ENCODE measurements at regions not wholly inside any gene's neighbourhood (a gene's known extent, or its start where the extent isn't known, plus 50 kb on each side); places are given as distances from the start of the nearest gene placed in this dataset.

GRCh38 chr10:78191301-78191700 is 157.6 kb downstream of the RPS24 start:
- no peak for TF ChIP-seq CTCF (IDR thresholded peaks at IDR 0.05)
- TF ChIP-seq POLR2A (IDR thresholded peaks at IDR 0.05): no peak

Data from suprapubic skin (tissue), 3 donors.